Colonic mucosa (tissue), 4 donors: ENCODE measurements at regions not wholly inside any gene's neighbourhood (a gene's known extent, or its start where the extent isn't known, plus 50 kb on each side); places are given as distances from the start of the nearest gene placed in this dataset.
"Not testable (repeated sequence)": the region's sequence is repeated elsewhere in the genome, so short reads cannot be mapped to it uniquely, and the experiment has no call there.

Experiments
- DNase-seq: peaks from one replicate; pipeline ENCODE4 v3.0.0-alpha.2; 2020
- H3K27ac ChIP-seq: fragments of 200-600 bp; one replicate; pipeline ENCODE4 v1.8.0; 2021
- H3K27me3 ChIP-seq: fragments of 200-600 bp; one replicate; pipeline ENCODE4 v1.8.0; 2021
- H3K36me3 ChIP-seq: fragments of 200-600 bp; one replicate; pipeline ENCODE4 v1.8.0; 2021
- H3K4me1 ChIP-seq: fragments of 200-600 bp; one replicate; pipeline ENCODE4 v1.8.0; 2021; ENCODE audit warnings: mild to moderate bottlenecking
- H3K4me3 ChIP-seq: fragments of 200-600 bp; one replicate; pipeline ENCODE4 v1.8.0; 2021
- H3K9ac ChIP-seq, 2 donors: one replicate each; pipeline ENCODE4 v1.7.0; 2013; ENCODE audit warnings: control low read depth in 2 of 2, low read depth in 2 of 2, low read length in 2 of 2
- H3K9me3 ChIP-seq: fragments of 200-600 bp; one replicate; pipeline ENCODE4 v1.8.0; 2021
- CTCF ChIP-seq: fragments of 200-600 bp; IDR thresholded peaks from one replicate; pipeline ENCODE4 v1.8.0; 2022; ENCODE audit warnings: antibody characterized with exemption, mild to moderate bottlenecking
- intact Hi-C: fragments of 100-400 bp; cut with DNase I; formaldehyde crosslinking; loops from one replicate; pipeline ENCODE4 v1.14.1; 2022
- donor health status: healthy.
- donor health status: DM: no; HTN: no; CAD: no.
- donor health status: DM: no; HTN: no; CAD: no.

GRCh38 chr3:177705976-177706823, 508.9 kb upstream of the TBL1XR1 start:
- Histone ChIP-seq H3K4me3 (no peak overlapping the region), H3K27me3 (no peaks in the 10 kb centered on the region), H3K27ac (no peak overlapping the region), H3K4me1 (no peaks in the 10 kb centered on the region), H3K9ac (no peak overlapping the region), H3K36me3 (no peaks in the 10 kb centered on the region), H3K9me3 (no peaks in the 10 kb centered on the region)
- no peak for TF ChIP-seq CTCF
- no peak for DNase-seq
- intact Hi-C loops, result no loop called here

DNA sequence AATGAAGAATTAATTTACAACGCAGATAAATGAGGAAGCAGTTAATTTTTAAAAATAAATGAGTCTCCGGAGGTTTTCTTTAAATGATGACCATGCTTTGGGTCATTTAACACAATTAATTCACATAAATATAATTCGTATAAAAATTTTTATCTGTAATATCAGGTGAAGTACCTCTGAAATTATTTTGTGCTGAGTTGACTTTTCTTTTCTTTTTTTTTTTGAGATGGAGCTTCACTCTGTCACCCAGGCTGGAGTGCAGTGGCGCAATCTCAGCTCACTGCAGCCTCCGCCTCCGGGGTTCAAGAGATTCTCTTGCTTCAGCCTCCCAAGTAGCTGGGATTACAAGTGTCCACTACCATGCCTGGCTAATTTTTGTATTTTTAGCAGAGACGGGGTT, 512.2 kb upstream of the TBL1XR1 start:
- H3K27me3 ChIP-seq, H3K27ac ChIP-seq, DNase-seq, H3K36me3 ChIP-seq, H3K4me1 ChIP-seq, H3K9ac ChIP-seq, H3K4me3 ChIP-seq, intact Hi-C loops, H3K9me3 ChIP-seq: not testable (repeated sequence)

DNA sequence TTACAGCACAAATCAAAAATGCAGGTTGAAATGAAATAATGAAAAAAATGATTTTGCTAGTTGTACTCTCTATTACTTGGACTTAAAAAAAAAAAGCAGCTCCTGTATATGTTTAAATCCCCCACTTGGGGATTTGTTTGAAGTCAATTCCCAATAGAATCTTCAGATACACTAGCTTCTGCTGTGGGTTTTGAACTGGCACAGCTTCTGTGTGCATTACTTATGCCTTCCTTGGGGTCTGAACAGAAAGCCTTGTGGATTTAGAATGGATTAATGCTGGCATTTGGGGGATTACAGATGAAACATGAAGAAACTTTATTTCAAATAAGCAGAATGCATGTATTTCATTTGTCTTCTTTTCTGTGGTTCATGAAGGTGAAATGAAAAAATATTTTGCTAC, 513.2 kb upstream of the TBL1XR1 start:
- no peaks in the 10 kb centered on the region for H3K27me3 ChIP-seq
- TF ChIP-seq CTCF, result no peak
- DNase-seq, result no peak
- no peaks in the 10 kb centered on the region for H3K4me1 ChIP-seq
- no peak overlapping the region for H3K27ac ChIP-seq
- no peak overlapping the region for H3K9ac ChIP-seq
- H3K9me3 ChIP-seq, result no peaks in the 10 kb centered on the region
- no peak overlapping the region for H3K4me3 ChIP-seq
- intact Hi-C loops, result no loop called here
- no peaks in the 10 kb centered on the region for H3K36me3 ChIP-seq

DNA sequence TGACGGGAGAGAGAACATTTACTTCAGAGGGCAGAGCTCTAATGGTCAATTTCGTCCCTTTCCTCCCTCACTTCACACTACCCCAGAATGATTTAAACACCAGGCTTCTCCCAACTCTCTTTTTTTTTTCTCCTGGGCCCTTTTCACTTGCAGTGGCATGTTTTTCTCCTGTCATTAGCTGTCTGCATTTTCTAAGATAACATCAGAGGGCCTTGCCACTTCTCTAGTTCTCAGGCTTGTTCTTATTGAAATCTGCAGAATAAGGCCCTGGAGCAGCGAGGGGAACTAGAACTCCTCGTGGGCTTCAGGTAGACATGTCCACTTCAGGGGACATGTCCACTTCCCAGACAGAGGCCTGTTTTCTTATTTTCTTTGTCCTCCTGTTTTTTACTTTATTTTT, 514.4 kb upstream of the TBL1XR1 start:
- no peaks in the 10 kb centered on the region for H3K36me3 ChIP-seq
- no peak overlapping the region for H3K4me3 ChIP-seq
- no peak for DNase-seq
- TF ChIP-seq CTCF, result no peak
- no peaks in the 10 kb centered on the region for H3K9me3 ChIP-seq
- H3K27ac ChIP-seq, result no peak overlapping the region
- intact Hi-C loops, result no loop called here
- no peaks in the 10 kb centered on the region for H3K4me1 ChIP-seq
- no peak overlapping the region for H3K9ac ChIP-seq
- H3K27me3 ChIP-seq, result no peaks in the 10 kb centered on the region

DNA sequence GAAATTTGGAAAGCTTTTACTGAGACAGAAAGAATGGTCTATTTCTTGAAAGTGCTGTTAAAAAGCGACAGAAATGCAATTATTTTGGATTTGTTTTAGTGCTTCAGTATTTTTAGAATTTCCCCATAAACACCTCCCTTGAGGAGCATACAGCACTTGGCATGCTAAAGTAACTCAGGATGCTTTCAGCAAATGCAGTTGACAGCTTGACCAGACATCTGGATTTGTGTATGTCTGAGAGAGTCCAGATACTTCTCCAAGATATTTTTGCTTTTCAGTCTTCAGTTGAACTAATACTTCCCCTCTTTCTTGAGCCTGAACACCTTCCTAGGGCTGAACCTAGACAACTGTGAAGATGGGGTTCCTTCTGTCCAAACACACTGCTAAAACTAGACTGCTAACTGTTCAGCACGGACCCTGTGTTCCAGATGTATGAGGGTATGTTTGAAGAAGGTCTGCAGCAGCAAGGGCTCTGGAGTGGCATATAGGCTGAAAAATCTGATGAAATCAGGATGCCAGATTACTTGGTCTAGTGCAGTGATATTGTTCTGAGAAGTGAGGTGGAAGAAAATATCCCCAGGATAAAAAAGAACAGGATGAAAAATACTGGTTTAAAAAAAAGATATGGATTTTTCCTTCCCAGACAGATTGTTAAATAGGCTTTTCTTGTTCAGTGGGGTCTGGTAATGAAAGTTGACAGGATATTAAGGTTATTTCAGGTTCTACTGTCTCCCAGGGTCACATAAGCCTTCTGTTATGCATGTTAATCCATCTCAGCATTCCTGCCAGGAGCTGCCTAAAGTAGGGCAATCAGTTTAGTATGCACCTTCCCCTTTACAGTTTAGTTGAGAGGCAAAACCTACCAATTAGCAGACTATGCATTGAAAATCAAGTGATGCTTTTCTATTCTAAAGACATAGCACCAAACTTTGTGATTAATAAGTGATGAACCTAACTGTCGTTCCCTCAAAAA, 516.9 kb upstream of the TBL1XR1 start:
- Histone ChIP-seq H3K9me3 (no peaks in the 10 kb centered on the region), H3K4me1 (no peaks in the 10 kb centered on the region), H3K27ac (no peak overlapping the region), H3K27me3 (no peaks in the 10 kb centered on the region), H3K36me3 (no peaks in the 10 kb centered on the region), H3K4me3 (no peak overlapping the region), H3K9ac (no peak overlapping the region)
- intact Hi-C loops, result no loop called here
- no peak for DNase-seq
- TF ChIP-seq CTCF, result no peak
